ENCODE measurements at regions not wholly inside any gene's neighbourhood (a gene's known extent, or its start where the extent isn't known, plus 50 kb on each side); places are given as distances from the start of the nearest gene placed in this dataset.

- no peak for DNase-seq (ENCODE audit: low read depth, low spot score)
- no peak overlapping the region for H3K27ac ChIP-seq
These were observed 408.2 kb downstream of the COG6 start for GRCh38 chr13:40063703-40064102.

- H3K27ac ChIP-seq: no peak overlapping the region
- no peak for DNase-seq (ENCODE audit: low read depth, low spot score)
These were observed 409.0 kb downstream of the COG6 start for GRCh38 chr13:40064154-40065097.

GRCh38 chr13:40069173-40070044 is 413.9 kb downstream of the COG6 start:
- DNase-seq (ENCODE audit: low read depth, low spot score): no peak
- H3K27ac ChIP-seq: no peak overlapping the region

- no peak overlapping the region for H3K27ac ChIP-seq
- DNase-seq (ENCODE audit: low read depth, low spot score): no peak
These were observed 414.9 kb downstream of the COG6 start for GRCh38 chr13:40070357-40070756.

- H3K27ac ChIP-seq: no peak overlapping the region
- no peak for DNase-seq (ENCODE audit: low read depth, low spot score)
These were observed 417.2 kb downstream of the COG6 start for GRCh38 chr13:40072663-40073120.

- DNase-seq (ENCODE audit: low read depth, low spot score): no peak
- H3K27ac ChIP-seq: no peak overlapping the region
These were observed 418.9 kb downstream of the COG6 start for GRCh38 chr13:40074338-40074737.

GRCh38 chr13:40075281-40075680 is 419.8 kb downstream of the COG6 start:
- DNase-seq (ENCODE audit: low read depth, low spot score): no peak
- H3K27ac ChIP-seq: no peak overlapping the region

GRCh38 chr13:40076765-40077362 is 421.4 kb downstream of the COG6 start:
- peak overlapping the region; percentile 92 for H3K27ac ChIP-seq
- no peak for DNase-seq (ENCODE audit: low read depth, low spot score)

- peak overlapping the region; percentile 92 for H3K27ac ChIP-seq
- peak; percentile 75 for DNase-seq (ENCODE audit: low read depth, low spot score)
These were observed 422.1 kb downstream of the COG6 start for GRCh38 chr13:40077396-40078027.

GRCh38 chr13:40079721-40080120 is 424.3 kb downstream of the COG6 start:
- H3K27ac ChIP-seq: no peak overlapping the region
- no peak for DNase-seq (ENCODE audit: low read depth, low spot score)

- no peak overlapping the region for H3K27ac ChIP-seq
These were observed 425.2 kb downstream of the COG6 start for GRCh38 chr13:40080676-40081075.

GRCh38 chr13:40082639-40083038 is 427.2 kb downstream of the COG6 start:
- no peak for DNase-seq (ENCODE audit: low read depth, low spot score)
- no peak overlapping the region for H3K27ac ChIP-seq

More at GRCh38 chr13:40080676-40081075, 425.2 kb downstream of the COG6 start:
- DNase-seq (ENCODE audit: low read depth, low spot score): no peak

GRCh38 chr13:40083841-40084240 is 428.4 kb downstream of the COG6 start:
- no peak for DNase-seq (ENCODE audit: low read depth, low spot score)
- H3K27ac ChIP-seq: no peak overlapping the region

- no peak for DNase-seq (ENCODE audit: low read depth, low spot score)
- H3K27ac ChIP-seq: no peak overlapping the region
These were observed 429.5 kb downstream of the COG6 start for GRCh38 chr13:40084934-40085333.

- no peak for DNase-seq (ENCODE audit: low read depth, low spot score)
- peak overlapping the region; percentile 16 for H3K27ac ChIP-seq
These were observed 431.9 kb downstream of the COG6 start for GRCh38 chr13:40087091-40088002.

- no peak for DNase-seq (ENCODE audit: low read depth, low spot score)
- no peak overlapping the region for H3K27ac ChIP-seq
These were observed 438.6 kb downstream of the COG6 start for GRCh38 chr13:40094056-40094455.

- no peak for DNase-seq (ENCODE audit: low read depth, low spot score)
- no peak overlapping the region for H3K27ac ChIP-seq
These were observed 440.4 kb downstream of the COG6 start for GRCh38 chr13:40095695-40096356.

- no peak overlapping the region for H3K27ac ChIP-seq
- DNase-seq (ENCODE audit: low read depth, low spot score): no peak
These were observed 441.0 kb downstream of the COG6 start for GRCh38 chr13:40096357-40096901.
